GM12801 (cell line): ENCODE measurements at regions not wholly inside any gene's neighbourhood (a gene's known extent, or its start where the extent isn't known, plus 50 kb on each side); places are given as distances from the start of the nearest gene placed in this dataset.

Experiments
- TF ChIP-seq, protein P1 (sequence below): IDR thresholded peaks from one replicate; pipeline ENCODE4 v1.5.1; 2011; ENCODE audit warnings: control low read depth; ENCODE audit not compliant: insufficient read length; ENCODE audit errors: extremely low read depth

- TF ChIP-seq, protein P1, sequence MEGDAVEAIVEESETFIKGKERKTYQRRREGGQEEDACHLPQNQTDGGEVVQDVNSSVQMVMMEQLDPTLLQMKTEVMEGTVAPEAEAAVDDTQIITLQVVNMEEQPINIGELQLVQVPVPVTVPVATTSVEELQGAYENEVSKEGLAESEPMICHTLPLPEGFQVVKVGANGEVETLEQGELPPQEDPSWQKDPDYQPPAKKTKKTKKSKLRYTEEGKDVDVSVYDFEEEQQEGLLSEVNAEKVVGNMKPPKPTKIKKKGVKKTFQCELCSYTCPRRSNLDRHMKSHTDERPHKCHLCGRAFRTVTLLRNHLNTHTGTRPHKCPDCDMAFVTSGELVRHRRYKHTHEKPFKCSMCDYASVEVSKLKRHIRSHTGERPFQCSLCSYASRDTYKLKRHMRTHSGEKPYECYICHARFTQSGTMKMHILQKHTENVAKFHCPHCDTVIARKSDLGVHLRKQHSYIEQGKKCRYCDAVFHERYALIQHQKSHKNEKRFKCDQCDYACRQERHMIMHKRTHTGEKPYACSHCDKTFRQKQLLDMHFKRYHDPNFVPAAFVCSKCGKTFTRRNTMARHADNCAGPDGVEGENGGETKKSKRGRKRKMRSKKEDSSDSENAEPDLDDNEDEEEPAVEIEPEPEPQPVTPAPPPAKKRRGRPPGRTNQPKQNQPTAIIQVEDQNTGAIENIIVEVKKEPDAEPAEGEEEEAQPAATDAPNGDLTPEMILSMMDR, result no peak
Measured at GRCh38 chr6:17035257-17036064, 66.4 kb upstream of the STMND1 start.

DNA sequence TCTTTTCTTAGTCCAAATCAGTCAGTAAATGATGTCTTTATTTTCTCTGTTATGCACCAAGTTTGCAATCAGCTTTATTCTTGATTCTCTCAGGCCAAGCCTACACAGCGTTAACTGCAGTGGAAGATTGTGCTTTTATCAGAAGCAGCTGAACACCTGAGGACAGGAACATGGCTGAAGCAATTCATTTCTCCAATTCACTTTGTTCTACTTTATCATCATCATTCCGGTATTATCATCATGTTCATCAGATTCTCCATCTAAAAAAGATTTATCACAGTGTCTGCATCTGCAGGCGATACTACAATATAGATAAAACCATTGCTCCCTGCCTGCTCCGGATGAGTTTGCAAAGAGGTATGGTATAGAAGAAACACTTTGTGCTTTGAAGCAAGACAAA lies 68.1 kb upstream of the STMND1 start:
- TF ChIP-seq, protein P1, result no peak

DNA sequence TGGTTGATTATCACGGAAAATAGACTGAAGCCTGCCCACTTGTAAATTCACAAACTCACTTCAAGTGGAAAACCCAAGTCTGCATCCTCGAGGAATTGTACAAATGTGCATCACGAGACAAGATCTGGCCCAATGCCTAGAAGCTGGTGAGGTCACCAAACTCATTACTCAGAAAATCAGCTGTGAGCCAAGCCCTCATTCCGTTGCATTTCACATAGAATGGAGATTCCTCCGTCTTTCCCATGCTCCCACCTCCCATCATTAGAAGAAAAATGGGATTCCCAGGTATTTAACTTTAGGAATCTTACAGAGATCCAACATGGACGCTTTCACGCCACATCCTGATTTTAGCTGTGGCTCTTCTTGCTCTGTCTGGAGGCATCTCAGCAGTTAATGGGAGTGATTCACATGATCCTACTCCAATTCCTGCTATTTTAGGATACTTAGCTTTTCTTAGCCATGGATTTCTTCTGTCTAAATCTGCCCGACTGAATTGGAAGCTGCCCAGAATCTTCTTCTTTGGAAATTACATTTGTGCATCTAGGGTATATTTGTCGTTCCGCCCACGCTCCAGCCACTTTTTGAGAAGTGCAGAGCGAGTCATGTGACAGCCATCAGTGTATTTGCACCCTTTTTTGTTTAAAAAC lies 68.7 kb upstream of the STMND1 start:
- TF ChIP-seq, protein P1, result no peak

GRCh38 chr6:17032590-17032987 lies 69.3 kb upstream of the STMND1 start:
- TF ChIP-seq, protein P1, result no peak

GRCh38 chr6:17031961-17032360 lies 69.9 kb upstream of the STMND1 start:
- TF ChIP-seq, protein P1, result no peak

- TF ChIP-seq, protein P1, result no peak
Measured at GRCh38 chr6:17027441-17027840, 74.4 kb upstream of the STMND1 start.

DNA sequence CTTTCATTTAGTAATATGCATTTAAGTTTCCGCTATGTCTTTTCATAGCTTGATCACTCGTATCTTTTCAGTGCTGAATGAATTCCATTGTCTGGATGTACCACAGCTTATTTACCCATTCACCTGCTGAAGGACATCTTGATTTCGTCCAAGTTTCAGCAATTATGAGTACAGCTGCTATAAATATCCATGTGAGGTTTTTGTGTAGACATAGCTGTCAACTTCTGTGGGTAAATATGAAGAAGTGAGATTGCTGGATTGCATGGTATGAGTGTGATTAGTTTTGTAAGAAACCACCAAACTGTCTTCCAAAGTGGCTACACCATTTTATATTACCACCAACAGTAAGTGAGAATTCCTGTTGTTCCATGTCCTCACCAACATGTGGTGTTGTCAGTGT lies 79.2 kb upstream of the STMND1 start:
- TF ChIP-seq, protein P1, result no peak
